Stimulated activated CD4-positive, alpha-beta T cell treated with anti-CD3 and anti-CD28 coated beads, Interleukin-15, amount 100 ng/mL, for 1 hour (primary cell): ENCODE measurements at regions not wholly inside any gene's neighbourhood (a gene's known extent, or its start where the extent isn't known, plus 50 kb on each side); places are given as distances from the start of the nearest gene placed in this dataset.

ENCODE experiments used
- DNase-seq, 2 donors: peaks; one replicate each; pipeline ENCODE4 v3.0.0-alpha.2; 2020; ENCODE audit warnings: low read depth in 1 of 2, low spot score in 1 of 2

- DNase-seq: no peak
Observed at GRCh38 chr2:3100386-3100785, 277.2 kb downstream of the EIPR1 start.

- DNase-seq: no peak
Observed at GRCh38 chr2:3099860-3100234, 277.8 kb downstream of the EIPR1 start.

GRCh38 chr2:3099145-3099859 is 278.3 kb downstream of the EIPR1 start:
- no peak for DNase-seq

GRCh38 chr2:3098231-3098630 is 279.4 kb downstream of the EIPR1 start:
- DNase-seq: no peak

- DNase-seq: no peak
Observed at GRCh38 chr2:3097804-3098203, 279.8 kb downstream of the EIPR1 start.

GRCh38 chr2:3094999-3095958 is 282.3 kb downstream of the EIPR1 start:
- no peak for DNase-seq

GRCh38 chr2:3094318-3094717 is 283.3 kb downstream of the EIPR1 start:
- DNase-seq: no peak

- DNase-seq: no peak
Observed at GRCh38 chr2:3091696-3092095, 285.9 kb downstream of the EIPR1 start.

GRCh38 chr2:3082705-3083104 is 294.9 kb downstream of the EIPR1 start:
- no peak for DNase-seq

- no peak for DNase-seq
Observed at GRCh38 chr2:3079959-3080948, 297.4 kb downstream of the EIPR1 start.

GRCh38 chr2:3079466-3079865 is 298.2 kb downstream of the EIPR1 start:
- DNase-seq: no peak

- DNase-seq: no peak
Observed at GRCh38 chr2:3078684-3079083, 298.9 kb downstream of the EIPR1 start.

- DNase-seq: no peak
Observed at GRCh38 chr2:3076848-3077642, 300.6 kb downstream of the EIPR1 start.

GRCh38 chr2:3075991-3076340 is 301.7 kb downstream of the EIPR1 start:
- no peak for DNase-seq

- no peak for DNase-seq
Observed at GRCh38 chr2:3075316-3075990, 302.2 kb downstream of the EIPR1 start.

GRCh38 chr2:3073704-3074103 is 303.9 kb downstream of the EIPR1 start:
- no peak for DNase-seq

- no peak for DNase-seq
Observed at GRCh38 chr2:3073041-3073595, 304.5 kb downstream of the EIPR1 start.

GRCh38 chr2:3071685-3072263 is 305.8 kb downstream of the EIPR1 start:
- DNase-seq: no peak

GRCh38 chr2:3066831-3067230 is 310.8 kb downstream of the EIPR1 start:
- no peak for DNase-seq
